IMR-90 (cell line): ENCODE measurements at regions not wholly inside any gene's neighbourhood (a gene's known extent, or its start where the extent isn't known, plus 50 kb on each side); places are given as distances from the start of the nearest gene placed in this dataset.

Experiments used
- CTCF ChIP-seq: conservative IDR thresholded peaks from 2 replicates; pipeline ENCODE4 v1.5.1; 2012; ENCODE audit warnings: mild to moderate bottlenecking, low read depth, low read length, improper control_type of control experiment
- ELK1 ChIP-seq: fragments of 150-350 bp; IDR thresholded peaks from 2 replicates; pipeline ENCODE4 v1.6.1; 2016; ENCODE audit warnings: low read depth, mild to moderate bottlenecking, low read length, moderate library complexity, borderline replicate concordance
- MAZ ChIP-seq: IDR thresholded peaks from 2 replicates; pipeline ENCODE4 v1.6.1; 2012; ENCODE audit warnings: low read depth, mild to moderate bottlenecking, low read length, improper control_type of control experiment, moderate library complexity, borderline replicate concordance
- MXI1 ChIP-seq: IDR thresholded peaks from 2 replicates; pipeline ENCODE4 v1.6.1; 2012; ENCODE audit warnings: low read depth, mild to moderate bottlenecking, low read length, moderate library complexity, borderline replicate concordance
- POLR2A ChIP-seq: IDR thresholded peaks from 2 replicates; pipeline ENCODE4 v1.6.1; 2012; ENCODE audit warnings: mild to moderate bottlenecking, low read depth, low read length

GRCh38 chr7:17595546-17595945 is 297.1 kb downstream of the AHR start:
- TF ChIP-seq CTCF (no peak), ELK1 (no peak), POLR2A (no peak), MAZ (no peak), MXI1 (no peak)
